ENCODE measurements at regions not wholly inside any gene's neighbourhood (a gene's known extent, or its start where the extent isn't known, plus 50 kb on each side); places are given as distances from the start of the nearest gene placed in this dataset.

- TF ChIP-seq ZBTB20 (tag by site-specific recombination; IDR thresholded peaks at IDR 0.05) (no peak), CTCF (tag by site-specific recombination; IDR thresholded peaks at IDR 0.05) (no peak), ZNF292 (tag by site-specific recombination; IDR thresholded peaks at IDR 0.05; ENCODE audit: borderline replicate concordance, low read depth) (no peak), TRIM28 (IDR thresholded peaks at IDR 0.05; ENCODE audit: borderline replicate concordance, low read length) (no peak), ZNF501 (tag by site-specific recombination; IDR thresholded peaks at IDR 0.05) (no peak), ZNF274 (IDR thresholded peaks at IDR 0.05; ENCODE audit: low read length) (no peak), ZNF274 (tag by site-specific recombination; IDR thresholded peaks at IDR 0.05; ENCODE audit: borderline replicate concordance) (no peak), ZNF777 (tag by site-specific recombination; IDR thresholded peaks at IDR 0.05; ENCODE audit: borderline replicate concordance) (no peak), ZNF37A (tag by site-specific recombination; IDR thresholded peaks at IDR 0.05) (no peak), ZNF214 (tag by site-specific recombination; IDR thresholded peaks at IDR 0.05; ENCODE audit: borderline replicate concordance) (no peak), KLF17 (tag by site-specific recombination; IDR thresholded peaks at IDR 0.05) (no peak), ZNF510 (tag by site-specific recombination; IDR thresholded peaks at IDR 0.05; ENCODE audit: insufficient replicate concordance) (no peak), RBAK (tag by site-specific recombination; IDR thresholded peaks at IDR 0.05) (no peak), ZNF148 (tag by site-specific recombination; IDR thresholded peaks at IDR 0.05; ENCODE audit: borderline replicate concordance) (no peak)
Observed at GRCh38 chr2:75865702-75866101, 155.0 kb upstream of the GCFC2 start.

Measured in HEK293 (cell line).